ENCODE measurements at regions not wholly inside any gene's neighbourhood (a gene's known extent, or its start where the extent isn't known, plus 50 kb on each side); places are given as distances from the start of the nearest gene placed in this dataset.

GRCh38 chr1:29438991-29439390 lies 202.7 kb downstream of the PTPRU start:
- no peaks in the 10 kb centered on the region for H3K9me3 ChIP-seq
- TF ChIP-seq EP300 (IDR thresholded peaks at IDR 0.05) (no peak), CTCF (IDR thresholded peaks at IDR 0.05) (no peak), POLR2AphosphoS5 (IDR thresholded peaks at IDR 0.05) (no peak), POLR2A (IDR thresholded peaks at IDR 0.05) (no peak)
- no peak for ATAC-seq
- H3K27me3 ChIP-seq: peaks cover 78% of the 10 kb centered on the region
- no peaks in the 10 kb centered on the region for H3K4me1 ChIP-seq
- H3K4me3 ChIP-seq: no peak overlapping the region
- 76% methylated on average over 6 to 8 of the region's 10 CpGs for WGBS, 2 donors (ENCODE audit: low coverage in 1 of 2)
- H3K36me3 ChIP-seq: no peaks in the 10 kb centered on the region
- H3K27ac ChIP-seq: no peak overlapping the region

GRCh38 chr1:29437946-29438345 lies 201.6 kb downstream of the PTPRU start:
- Histone ChIP-seq H3K9me3 (no peaks in the 10 kb centered on the region), H3K27me3 (peaks cover 73% of the 10 kb centered on the region), H3K36me3 (no peaks in the 10 kb centered on the region), H3K4me3 (no peak overlapping the region), H3K27ac (no peak overlapping the region), H3K4me1 (no peaks in the 10 kb centered on the region)
- no peak for ATAC-seq
- WGBS, 2 donors (ENCODE audit: low coverage in 1 of 2): 48 to 67% methylated on average over 1 to 4 of the region's 4 CpGs
- no peak for TF ChIP-seq POLR2AphosphoS5 (IDR thresholded peaks at IDR 0.05)
- no peak for TF ChIP-seq EP300 (IDR thresholded peaks at IDR 0.05)
- no peak for TF ChIP-seq POLR2A (IDR thresholded peaks at IDR 0.05)
- TF ChIP-seq CTCF (IDR thresholded peaks at IDR 0.05): no peak

DNA sequence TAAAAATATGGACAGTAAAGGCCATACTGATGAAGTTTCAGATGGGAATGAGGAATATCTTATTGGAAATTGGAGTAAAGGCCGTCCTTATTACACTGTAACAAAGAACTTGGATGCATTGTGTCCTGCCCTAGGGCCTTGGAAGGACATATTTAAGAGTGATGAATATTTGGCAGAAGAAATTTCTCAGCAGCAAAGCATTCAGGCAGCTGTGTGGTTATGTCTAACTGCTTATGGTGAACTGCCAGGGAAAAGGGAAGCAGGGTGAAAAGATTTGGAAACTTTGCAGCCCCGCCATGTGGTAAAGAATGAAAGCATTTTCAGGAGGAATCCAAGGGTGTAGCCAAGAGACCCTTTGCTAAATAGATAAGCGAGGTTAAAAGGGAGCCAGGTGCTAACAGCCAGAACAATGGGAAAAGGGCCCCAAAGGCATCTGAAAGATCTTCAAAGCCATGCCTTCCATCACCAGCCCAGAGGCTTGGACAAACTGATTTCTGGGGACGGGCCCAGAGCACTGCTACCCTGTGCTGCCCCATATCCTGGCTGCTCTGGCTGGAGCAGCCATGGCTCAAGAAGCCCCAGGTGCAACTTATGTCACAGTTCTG lies 200.0 kb downstream of the PTPRU start:
- no peak for ATAC-seq
- Histone ChIP-seq H3K4me3 (no peak overlapping the region), H3K9me3 (peaks cover 0 to 7% (median 0%) of the 10 kb centered on the region in 3 donors), H3K4me1 (no peaks in the 10 kb centered on the region), H3K27me3 (peaks cover 66% of the 10 kb centered on the region), H3K36me3 (no peaks in the 10 kb centered on the region), H3K27ac (no peak overlapping the region)
- 38 to 55% methylated on average over 2 to 4 of the region's 4 CpGs for WGBS, 2 donors (ENCODE audit: low coverage in 1 of 2)
- TF ChIP-seq POLR2AphosphoS5 (IDR thresholded peaks at IDR 0.05): no peak
- TF ChIP-seq CTCF (IDR thresholded peaks at IDR 0.05): no peak
- no peak for TF ChIP-seq EP300 (IDR thresholded peaks at IDR 0.05)
- TF ChIP-seq POLR2A (IDR thresholded peaks at IDR 0.05): no peak

- Histone ChIP-seq H3K9me3 (peaks cover 0 to 24% (median 0%) of the 10 kb centered on the region in 3 donors), H3K4me3 (no peak overlapping the region), H3K27me3 (peaks cover 61% of the 10 kb centered on the region), H3K4me1 (no peaks in the 10 kb centered on the region), H3K27ac (no peak overlapping the region), H3K36me3 (no peaks in the 10 kb centered on the region)
- TF ChIP-seq EP300 (IDR thresholded peaks at IDR 0.05) (no peak), POLR2A (IDR thresholded peaks at IDR 0.05) (no peak)
- ATAC-seq: no peak
- 78 to 80% methylated on average over 3 of the region's 3 CpGs for WGBS, 2 donors (ENCODE audit: low coverage in 1 of 2)
Observed at GRCh38 chr1:29433830-29434229, 197.5 kb downstream of the PTPRU start.

DNA sequence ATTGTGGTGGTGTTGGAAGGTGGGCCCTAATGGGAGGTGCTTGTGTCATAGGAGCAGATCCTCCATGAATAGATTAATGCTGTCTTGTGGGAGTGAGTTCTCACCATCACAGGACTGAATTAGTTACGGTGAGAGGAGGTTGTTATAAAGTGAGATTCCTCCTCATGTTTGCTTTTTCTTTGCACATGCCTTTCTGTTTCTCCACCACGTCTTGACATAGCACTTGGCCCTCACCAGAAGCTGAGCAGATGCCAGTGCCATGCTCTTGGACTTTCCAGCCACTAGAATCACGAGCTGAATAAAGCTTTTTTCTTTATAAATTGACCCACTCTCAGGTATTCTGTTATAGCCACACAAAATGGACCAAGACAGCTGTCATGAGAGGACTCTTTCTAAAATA lies 194.8 kb downstream of the PTPRU start:
- H3K27ac ChIP-seq: no peak overlapping the region
- H3K4me1 ChIP-seq: no peaks in the 10 kb centered on the region
- WGBS, 2 donors (ENCODE audit: low coverage in 1 of 2): 52 to 57% methylated on average over 3 of the region's 3 CpGs
- ATAC-seq: no peak
- TF ChIP-seq POLR2AphosphoS5 (IDR thresholded peaks at IDR 0.05): no peak
- no peak for TF ChIP-seq CTCF (IDR thresholded peaks at IDR 0.05)
- no peak for TF ChIP-seq EP300 (IDR thresholded peaks at IDR 0.05)
- no peak overlapping the region for H3K4me3 ChIP-seq
- peaks cover 0 to 30% (median 0%) of the 10 kb centered on the region in 3 donors for H3K9me3 ChIP-seq
- H3K36me3 ChIP-seq: no peaks in the 10 kb centered on the region
- peaks cover 43% of the 10 kb centered on the region for H3K27me3 ChIP-seq
